Type B pancreatic cell (in vitro differentiated cells): ENCODE measurements at regions not wholly inside any gene's neighbourhood (a gene's known extent, or its start where the extent isn't known, plus 50 kb on each side); places are given as distances from the start of the nearest gene placed in this dataset.

Source experiments
- DNase-seq: peaks from one replicate; pipeline ENCODE4 v3.0.0; 2021; ENCODE audit warnings: mixed read lengths; ENCODE audit not compliant: unreplicated experiment; ENCODE audit errors: extremely low spot score
- H3K27ac Mint-ChIP-seq: 2 replicates; pipeline ENCODE4 v1.8.0; 2021; ENCODE audit warnings: mild to moderate bottlenecking, mixed read lengths
- H3K27me3 Mint-ChIP-seq: 2 replicates; pipeline ENCODE4 v1.8.0; 2021; ENCODE audit warnings: mixed read lengths
- H3K36me3 Mint-ChIP-seq: 2 replicates; pipeline ENCODE4 v1.8.0; 2021; ENCODE audit warnings: mixed read lengths
- H3K4me1 Mint-ChIP-seq: one replicate; pipeline ENCODE4 v1.8.0; 2021; ENCODE audit warnings: mixed read lengths; ENCODE audit not compliant: unreplicated experiment
- H3K4me3 Mint-ChIP-seq: 2 replicates; pipeline ENCODE4 v1.8.0; 2021; ENCODE audit warnings: mild to moderate bottlenecking, mixed read lengths
- H3K9me3 Mint-ChIP-seq: 2 replicates; pipeline ENCODE4 v1.8.0; 2021; ENCODE audit warnings: mixed read lengths
- CTCF ChIP-seq: fragments of 200-600 bp; sonication (generic); conservative IDR thresholded peaks from 2 replicates; pipeline ENCODE4 v1.5.0; 2021; ENCODE audit warnings: antibody characterized with exemption, mild to moderate bottlenecking

GRCh38 chr6:111952274-111952673 is 79.0 kb upstream of the FYN start:
- H3K4me1 Mint-ChIP-seq, result peaks cover 21% of the 10 kb centered on the region
- no peaks in the 10 kb centered on the region for H3K27me3 Mint-ChIP-seq
- no peaks in the 10 kb centered on the region for H3K9me3 Mint-ChIP-seq
- H3K27ac Mint-ChIP-seq, result peak overlapping the region; percentile 96
- no peaks in the 10 kb centered on the region for H3K36me3 Mint-ChIP-seq
- TF ChIP-seq CTCF, result no peak
- peak overlapping the region; percentile 60 for H3K4me3 Mint-ChIP-seq
- no peak for DNase-seq

GRCh38 chr6:111952821-111953540 is 79.7 kb upstream of the FYN start:
- no peak for DNase-seq
- Mint-ChIP-seq H3K9me3 (no peaks in the 10 kb centered on the region), H3K4me3 (peak overlapping the region; percentile 60), H3K4me1 (peaks cover 21% of the 10 kb centered on the region), H3K27ac (peak overlapping the region; percentile 96), H3K36me3 (no peaks in the 10 kb centered on the region), H3K27me3 (no peaks in the 10 kb centered on the region)
- no peak for TF ChIP-seq CTCF

GRCh38 chr6:111956098-111956497 is 82.8 kb upstream of the FYN start:
- Mint-ChIP-seq H3K27ac (no peak overlapping the region), H3K27me3 (no peaks in the 10 kb centered on the region), H3K4me3 (no peak overlapping the region), H3K4me1 (peaks cover 33% of the 10 kb centered on the region), H3K36me3 (no peaks in the 10 kb centered on the region), H3K9me3 (no peaks in the 10 kb centered on the region)
- TF ChIP-seq CTCF, result no peak
- no peak for DNase-seq

GRCh38 chr6:111957623-111958315 is 84.5 kb upstream of the FYN start:
- no peak for TF ChIP-seq CTCF
- H3K27ac Mint-ChIP-seq, result no peak overlapping the region
- peaks cover 6% of the 10 kb centered on the region for H3K9me3 Mint-ChIP-seq
- peaks cover 21% of the 10 kb centered on the region for H3K4me1 Mint-ChIP-seq
- no peak for DNase-seq
- no peaks in the 10 kb centered on the region for H3K27me3 Mint-ChIP-seq
- no peak overlapping the region for H3K4me3 Mint-ChIP-seq
- no peaks in the 10 kb centered on the region for H3K36me3 Mint-ChIP-seq

GRCh38 chr6:111958534-111958933 is 85.3 kb upstream of the FYN start:
- TF ChIP-seq CTCF, result no peak
- H3K36me3 Mint-ChIP-seq, result no peaks in the 10 kb centered on the region
- no peak for DNase-seq

More at GRCh38 chr6:111958534-111958933, 85.3 kb upstream of the FYN start:
- H3K27ac Mint-ChIP-seq, result peak overlapping the region; percentile 4
- peaks cover 10% of the 10 kb centered on the region for H3K9me3 Mint-ChIP-seq
- peaks cover 15% of the 10 kb centered on the region for H3K4me1 Mint-ChIP-seq
- peak overlapping the region; percentile 15 for H3K4me3 Mint-ChIP-seq
- H3K27me3 Mint-ChIP-seq, result no peaks in the 10 kb centered on the region
